OCI-M2 (cell line): ENCODE measurements at regions not wholly inside any gene's neighbourhood (a gene's known extent, or its start where the extent isn't known, plus 50 kb on each side); places are given as distances from the start of the nearest gene placed in this dataset.
"Not testable (repeated sequence)": the region's sequence is repeated elsewhere in the genome, so short reads cannot be mapped to it uniquely, and the experiment has no call there.

Experiments
- DNase-seq: peaks from one replicate; lab custom pipeline; 2025; ENCODE audit not compliant: unreplicated experiment; lab: John Stamatoyannopoulos, UW

DNA sequence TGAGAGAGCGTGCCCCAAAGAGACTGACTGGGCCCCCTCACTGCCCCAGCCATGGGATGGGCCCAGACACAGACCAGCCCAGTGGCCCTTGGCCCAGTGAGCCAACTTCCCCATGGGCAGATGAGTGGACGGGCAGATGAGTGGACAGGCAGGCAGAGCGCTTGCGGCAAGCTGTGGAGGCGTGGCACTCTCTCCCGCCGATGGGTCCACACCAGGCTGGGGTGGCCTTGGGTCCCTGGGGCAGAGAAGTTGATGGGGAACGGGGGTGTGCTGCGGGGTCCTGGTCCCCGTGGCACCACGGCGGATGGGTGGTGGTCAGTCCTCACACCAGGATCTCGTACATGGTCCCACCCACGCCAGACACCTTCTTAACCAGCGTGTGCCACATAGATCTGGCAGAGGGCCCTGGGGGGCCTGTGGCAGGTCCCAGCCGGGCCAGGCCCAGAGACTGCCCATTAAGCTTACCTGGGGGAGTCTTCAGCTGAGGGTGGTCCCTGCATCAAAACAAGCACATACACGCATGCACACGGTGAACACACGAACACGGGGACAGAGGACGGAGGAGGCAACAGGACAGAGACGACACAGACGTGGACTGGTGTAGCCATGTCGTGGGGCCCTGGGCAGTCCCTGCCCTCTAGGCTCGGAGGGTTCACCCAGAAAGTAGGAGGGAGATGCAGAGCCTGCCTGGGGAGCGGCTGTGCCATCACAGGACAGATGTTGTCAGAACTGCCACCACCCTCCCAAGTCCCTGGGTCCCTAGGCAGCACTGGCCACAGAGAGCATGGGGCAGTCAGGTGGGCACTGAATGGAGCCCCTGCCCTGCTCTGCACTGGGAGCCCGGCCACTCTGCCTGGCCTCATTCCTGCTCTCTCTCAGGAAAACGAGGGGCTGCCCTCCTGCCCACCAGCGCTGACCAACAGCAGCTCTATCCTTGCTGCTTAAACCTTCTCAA lies 182.2 kb downstream of the IGLL1 start:
- DNase-seq: no peak

DNA sequence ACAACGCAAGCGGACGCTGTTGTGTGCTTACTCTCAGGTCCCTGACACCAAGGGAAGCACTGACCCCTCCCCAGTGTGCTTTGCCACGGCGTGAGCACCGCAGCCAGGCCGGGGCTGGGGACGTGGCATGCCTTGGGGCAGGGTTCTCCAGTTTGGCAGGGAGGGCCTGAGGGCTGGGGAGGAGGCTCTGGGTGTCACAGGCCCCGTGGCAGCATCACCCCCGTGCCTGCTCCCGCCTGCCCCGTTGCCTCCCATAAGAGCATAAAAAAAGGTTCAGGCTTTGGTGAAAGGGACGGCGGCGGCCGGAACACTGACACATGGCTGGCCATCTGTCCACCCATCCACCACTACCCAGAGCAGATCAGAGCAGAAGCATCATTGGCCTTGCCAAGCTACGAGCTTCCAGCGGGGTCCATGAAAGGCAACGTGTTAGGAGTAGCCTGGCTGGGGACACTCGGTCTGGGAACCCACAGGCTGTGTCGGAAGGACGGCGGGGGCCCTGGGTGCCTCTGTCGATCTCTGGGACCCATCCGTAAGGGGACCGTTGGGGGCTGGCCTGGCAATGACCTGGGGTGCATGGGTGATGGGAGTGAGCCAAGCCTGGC lies 183.0 kb downstream of the IGLL1 start:
- DNase-seq: no peak

DNA sequence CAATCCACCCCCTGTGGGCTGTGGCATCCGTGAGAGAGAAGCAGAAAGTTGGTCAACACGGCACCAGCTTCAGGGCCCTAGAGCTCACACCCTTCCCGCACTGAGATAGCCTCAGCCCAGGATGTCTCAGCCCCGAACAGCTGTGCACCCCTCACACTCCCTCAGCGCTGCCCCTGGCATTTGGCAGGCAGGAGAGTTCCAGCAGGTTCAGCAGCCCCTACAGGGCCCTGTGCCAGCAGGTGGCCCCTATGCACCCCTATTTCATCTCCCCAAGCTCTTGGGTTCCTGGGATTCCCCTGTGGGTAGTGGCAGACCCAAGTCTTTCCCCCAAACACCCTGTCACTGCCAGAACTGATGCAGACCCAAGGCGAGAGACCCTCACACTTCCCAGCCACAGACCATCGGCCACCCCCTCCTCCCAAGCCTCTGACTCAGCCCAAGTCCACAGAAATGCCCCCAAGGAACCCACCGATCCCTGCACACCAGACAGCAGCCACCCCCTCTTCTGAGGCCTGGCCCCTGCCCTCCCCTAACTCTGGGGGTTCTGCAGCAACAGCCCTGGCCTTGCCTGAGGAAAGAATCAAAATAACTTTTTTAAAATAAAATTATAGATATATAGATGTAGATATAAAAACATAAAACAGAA lies 183.6 kb downstream of the IGLL1 start:
- no peak for DNase-seq

DNA sequence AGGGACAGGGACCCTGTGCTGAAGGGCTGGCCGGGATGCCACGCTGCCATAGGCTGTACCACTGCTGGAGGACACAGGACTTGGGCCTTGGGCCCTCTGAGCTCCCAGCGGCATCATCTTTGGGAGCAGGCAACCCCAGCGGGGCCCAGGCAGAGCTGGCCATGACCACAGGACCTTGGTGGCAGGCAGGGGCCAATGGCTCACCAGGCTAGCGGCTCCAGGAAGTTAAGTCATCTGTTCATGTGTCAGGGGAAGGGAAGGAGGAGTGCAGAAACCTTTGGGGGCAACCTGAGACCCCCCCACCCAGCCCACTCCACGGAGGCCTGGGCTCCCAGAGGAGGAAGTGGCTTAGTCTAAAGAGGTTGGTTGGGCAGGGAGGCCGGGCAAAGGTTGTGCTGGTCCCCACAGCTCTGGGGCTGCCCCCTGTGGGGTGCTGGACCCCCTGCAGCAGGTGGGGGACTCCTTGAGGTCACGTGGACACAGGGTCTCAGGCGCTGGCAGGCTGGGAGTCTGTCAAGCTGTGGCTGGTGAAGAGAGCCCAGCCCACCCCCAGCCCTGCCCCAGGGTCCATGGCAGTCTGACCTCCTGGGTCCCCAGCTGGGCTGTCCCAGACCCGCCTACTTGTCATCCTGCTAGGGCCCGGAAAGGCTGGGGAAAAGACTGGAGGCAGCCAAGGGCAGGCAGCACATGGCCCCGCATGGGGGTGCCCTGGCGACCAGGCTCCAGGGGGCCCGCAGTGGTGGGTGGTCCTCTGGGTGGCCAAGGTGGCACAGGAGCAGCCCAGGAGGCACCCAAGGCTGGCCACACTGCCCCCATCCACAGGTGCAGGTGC lies 184.3 kb downstream of the IGLL1 start:
- no peak for DNase-seq

DNA sequence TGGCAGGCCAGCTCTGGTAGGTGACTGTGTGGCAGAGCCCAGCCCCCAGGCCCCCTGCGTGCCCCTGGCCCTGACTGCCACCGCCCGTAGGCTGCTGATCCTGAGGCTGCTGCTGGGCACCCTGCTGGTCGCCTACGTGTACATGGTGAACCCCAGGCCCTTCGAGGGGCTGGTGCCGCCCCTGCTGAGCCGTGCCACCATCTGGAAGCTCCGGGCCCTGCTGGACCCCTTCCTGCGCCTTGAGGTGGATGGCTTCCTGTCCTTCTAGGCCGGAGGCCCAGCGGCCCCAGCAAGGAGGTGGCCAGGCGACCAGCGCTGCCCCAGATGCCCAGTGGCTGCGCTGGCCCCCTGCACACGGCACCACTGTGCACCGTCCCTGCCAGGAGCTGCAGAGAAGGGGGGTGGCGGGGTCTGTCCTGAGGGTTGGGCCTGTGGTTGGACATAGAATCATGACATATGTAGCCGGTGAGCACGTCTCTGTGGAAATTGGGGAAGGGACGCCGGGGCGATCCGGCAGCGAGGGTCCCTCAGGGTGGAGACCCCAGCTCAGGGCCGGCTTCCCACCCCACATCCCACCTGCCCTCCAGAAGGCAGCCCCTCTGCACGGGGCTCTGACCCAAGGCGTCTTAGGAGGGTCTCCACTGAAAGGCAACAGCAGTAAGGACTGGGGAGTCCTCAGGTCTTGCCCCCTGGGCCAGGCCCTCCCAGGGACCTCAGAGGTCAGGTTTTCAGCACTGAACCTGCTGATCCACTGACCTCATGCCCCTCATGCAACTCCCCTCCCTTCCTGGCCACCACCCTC lies 185.4 kb downstream of the IGLL1 start:
- no peak for DNase-seq

DNA sequence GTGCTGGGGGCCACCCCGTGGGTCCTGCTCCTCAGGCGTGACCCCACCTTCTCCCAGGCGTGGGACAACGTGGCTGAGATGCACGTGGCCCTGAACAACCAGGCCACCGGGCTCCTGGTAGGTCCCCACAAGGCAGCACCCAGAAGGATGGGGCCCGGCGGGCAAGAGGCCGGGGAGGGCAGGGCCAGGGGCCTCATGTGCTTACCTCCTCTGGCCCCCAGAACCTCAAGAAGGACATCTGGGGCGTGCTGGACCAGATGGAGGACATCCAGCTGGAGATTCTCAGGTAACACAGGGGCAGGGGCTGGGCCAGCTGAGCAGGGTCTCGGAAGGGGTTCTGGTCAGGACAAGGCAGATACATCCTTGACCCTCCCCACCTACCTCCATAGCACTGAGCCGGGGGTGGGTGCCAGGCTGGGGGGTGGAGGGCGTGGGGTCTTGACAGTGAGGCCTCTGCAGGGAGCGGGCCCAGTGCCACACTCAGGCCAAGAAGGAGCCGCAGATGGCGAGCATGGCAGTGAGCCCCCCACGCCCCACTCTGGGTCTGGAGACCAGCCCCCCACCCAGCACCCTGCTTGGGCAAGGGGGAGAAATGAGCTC lies 186.3 kb downstream of the IGLL1 start:
- no peak for DNase-seq

DNA sequence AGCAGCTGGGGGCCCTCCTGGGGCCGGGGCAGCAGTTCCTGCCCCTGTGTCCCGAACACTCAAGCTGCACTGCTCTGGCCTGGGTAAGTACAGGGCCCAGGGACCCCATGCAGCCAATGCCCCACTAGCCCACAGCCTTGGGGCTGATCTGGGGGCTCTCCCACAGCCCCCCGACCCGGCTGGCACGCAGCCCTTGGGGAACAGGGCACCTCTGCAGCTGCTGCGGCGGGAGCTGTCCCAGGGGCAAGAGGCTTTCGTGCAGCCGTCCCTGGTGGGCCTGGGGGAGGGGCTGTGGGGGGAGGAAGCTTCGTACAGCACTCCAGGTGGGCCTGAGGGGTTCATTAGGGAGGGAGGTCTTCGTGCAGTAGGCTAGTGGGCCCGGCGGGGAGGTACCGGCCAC lies 186.9 kb downstream of the IGLL1 start:
- not testable (repeated sequence) for DNase-seq

DNA sequence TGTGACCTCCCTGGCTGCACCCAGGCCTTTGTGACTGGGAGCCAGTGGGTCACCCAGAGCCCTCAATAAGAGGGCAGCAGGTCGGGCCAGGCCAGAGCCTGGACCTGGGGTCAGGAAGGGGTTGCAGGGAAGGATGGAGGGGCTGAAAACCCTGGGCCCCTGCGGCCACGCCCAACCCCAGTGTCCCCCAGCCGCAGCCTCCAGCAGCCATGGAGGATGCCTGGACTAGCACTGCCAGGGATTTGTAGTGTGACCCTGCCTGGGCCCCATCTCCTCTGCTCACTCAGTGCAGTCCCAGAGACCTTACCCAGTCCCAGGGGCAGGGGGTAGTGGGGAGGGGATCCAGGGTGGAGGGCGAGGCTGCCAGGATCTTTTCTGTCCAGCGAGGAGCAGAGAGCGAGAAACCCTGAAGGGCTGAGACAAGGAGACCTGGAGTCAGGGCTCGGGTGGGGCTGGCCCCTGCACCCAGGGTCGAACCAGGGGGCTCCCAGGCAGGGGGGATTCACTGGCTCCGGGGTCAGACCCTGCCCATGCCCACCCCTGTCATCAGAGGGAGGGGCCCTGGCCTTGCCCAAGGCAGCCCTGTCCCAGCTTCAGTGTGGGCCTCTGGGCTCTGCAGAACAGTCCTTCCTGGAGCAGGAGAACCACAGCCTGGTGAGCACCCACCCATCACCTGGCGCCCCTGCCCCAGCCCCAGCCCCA lies 187.5 kb downstream of the IGLL1 start:
- no peak for DNase-seq

DNA sequence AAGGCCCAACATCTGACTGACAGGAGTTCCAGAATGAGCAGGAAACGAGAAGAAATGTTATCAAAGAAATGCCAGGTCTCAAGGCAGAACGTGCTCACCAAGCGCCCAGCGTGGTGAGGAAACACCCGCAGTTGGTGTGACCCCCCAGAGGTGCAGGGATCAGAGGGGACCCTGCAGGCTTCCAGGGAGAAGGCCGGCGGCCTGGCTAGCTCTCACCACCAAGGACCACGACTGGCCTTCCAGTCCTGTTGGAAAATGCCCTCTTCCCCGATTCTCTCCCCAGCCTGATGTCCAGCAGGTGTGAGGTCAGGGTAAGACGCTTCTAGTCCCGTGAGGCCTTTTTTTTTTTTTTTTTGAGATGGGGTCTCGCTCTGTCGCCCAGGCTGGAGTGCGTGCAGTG lies 189.1 kb downstream of the IGLL1 start:
- no peak for DNase-seq

DNA sequence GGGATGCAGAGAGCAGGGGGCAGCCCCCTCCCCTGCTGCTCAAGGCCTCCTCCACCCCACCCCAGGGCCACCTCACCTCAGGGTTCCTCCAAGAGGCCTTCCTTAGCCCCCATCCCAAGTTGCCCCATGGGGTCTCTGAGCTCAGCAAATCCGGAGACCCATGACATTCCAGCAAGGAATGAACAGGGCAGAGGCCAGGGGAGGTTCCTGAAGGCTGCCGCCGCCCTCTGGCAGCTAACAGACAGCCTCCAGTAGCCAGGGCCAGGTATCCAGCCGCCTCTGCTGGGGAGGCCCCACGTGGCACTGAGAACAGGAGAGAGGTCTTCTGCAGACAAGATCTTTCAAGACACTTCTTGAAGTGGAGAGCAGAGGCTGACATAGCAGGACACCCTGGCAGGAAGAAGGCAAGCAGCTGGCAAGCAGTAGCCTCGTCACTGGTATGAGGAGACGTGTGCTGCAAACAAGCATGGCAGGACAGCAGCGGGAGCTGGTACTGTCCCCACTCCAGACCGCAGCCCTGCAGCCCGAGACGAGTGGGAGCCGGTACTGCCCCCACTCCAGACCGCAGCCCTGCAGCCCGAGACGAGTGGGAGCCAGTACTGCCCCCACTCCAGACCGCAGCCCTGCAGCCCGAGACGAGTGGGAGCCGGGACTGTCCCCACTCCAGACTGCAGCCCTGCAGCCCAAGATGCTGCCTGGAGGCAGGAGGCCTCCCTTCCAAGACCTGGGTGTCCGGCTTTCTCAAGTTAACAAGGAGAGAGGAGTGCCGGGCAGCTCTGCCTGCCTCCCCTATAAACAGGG lies 190.6 kb downstream of the IGLL1 start:
- no peak for DNase-seq

DNA sequence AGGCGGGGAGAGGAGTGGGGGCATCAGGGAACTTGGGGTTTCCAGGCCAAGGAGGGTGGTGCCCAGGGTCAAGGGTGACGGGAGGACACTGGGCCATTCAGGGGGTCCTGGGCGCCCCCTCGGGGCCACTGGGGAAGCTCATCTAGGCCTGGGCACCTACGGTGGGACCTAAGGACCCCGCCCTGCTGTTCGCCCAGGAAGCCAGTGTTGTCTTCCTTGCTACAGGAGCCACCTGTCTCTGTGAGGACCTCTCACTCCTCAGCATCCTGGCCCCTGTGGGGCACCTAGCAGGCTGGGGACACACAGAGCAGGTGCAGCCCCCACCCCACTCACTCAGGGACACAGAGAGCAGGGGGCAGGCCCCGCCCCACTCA lies 191.6 kb downstream of the IGLL1 start:
- no peak for DNase-seq

DNA sequence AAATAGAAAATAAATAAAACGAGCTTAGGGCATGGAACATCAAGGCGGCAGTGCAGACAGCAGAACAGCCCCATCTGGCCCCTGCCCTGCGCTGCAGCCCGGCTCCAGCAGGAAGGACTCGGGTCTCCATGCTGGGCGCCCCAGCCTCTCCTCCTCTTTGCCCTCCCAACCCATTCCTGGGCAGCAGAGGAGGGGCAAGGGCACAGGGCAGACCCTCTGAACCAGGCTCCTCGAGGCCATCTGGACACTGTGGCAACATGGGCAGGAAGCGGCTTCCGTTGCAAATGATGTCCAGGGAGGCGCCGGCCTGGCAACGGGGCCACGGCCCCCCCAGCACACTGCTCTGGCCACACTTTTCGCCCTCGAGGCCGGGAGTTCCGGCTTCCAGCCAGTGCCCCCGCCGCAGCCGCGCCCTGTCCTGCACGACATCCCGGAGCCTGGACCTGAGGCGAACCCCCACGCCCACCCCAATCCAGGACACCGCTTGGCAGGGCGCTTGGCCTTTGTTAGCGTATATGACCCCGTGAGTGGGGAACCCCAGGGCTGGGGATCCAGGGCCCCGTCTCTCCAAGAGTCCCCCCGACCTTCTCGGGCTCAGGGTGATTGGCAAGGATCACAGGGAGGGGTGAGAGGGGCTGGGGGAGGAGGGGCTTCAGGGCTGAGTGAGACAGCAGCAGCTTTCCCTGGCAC lies 192.1 kb downstream of the IGLL1 start:
- no peak for DNase-seq

DNA sequence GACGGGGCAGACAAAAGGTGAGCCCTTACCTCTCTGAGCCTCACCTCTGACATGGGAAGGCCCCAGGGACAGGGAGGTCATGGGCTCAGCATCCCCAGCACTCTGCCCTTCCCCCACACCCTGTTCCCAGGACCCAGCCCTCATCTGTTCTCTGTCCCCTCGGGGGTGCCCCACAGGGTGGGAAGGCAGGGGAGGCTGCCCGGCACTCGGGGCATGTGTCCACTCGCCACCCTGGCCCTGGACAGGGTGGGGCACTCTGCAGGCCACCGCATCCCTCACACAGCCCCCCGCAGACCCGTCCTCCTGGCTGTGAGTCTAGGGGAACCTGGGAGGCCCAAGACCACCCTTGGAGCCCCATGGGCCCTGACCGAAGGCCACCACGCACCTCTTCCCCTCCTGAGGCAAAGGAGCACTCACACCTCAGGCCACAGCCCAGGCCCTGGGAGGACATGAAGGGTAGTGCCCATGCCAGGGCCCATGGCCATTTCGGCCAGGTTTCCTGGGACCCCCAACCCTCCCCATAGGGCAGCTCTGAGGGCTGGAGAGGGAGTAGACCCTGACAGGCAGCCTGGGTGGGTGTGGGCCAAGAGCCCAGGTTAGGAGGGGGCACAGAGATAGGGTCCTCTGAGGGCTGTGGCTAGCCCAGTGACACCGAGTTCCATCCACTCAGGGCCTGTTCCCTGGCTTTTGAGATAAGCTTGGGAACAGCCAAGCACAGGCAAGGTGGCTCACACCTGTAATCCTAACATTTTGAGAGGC lies 193.1 kb downstream of the IGLL1 start:
- DNase-seq: no peak

DNA sequence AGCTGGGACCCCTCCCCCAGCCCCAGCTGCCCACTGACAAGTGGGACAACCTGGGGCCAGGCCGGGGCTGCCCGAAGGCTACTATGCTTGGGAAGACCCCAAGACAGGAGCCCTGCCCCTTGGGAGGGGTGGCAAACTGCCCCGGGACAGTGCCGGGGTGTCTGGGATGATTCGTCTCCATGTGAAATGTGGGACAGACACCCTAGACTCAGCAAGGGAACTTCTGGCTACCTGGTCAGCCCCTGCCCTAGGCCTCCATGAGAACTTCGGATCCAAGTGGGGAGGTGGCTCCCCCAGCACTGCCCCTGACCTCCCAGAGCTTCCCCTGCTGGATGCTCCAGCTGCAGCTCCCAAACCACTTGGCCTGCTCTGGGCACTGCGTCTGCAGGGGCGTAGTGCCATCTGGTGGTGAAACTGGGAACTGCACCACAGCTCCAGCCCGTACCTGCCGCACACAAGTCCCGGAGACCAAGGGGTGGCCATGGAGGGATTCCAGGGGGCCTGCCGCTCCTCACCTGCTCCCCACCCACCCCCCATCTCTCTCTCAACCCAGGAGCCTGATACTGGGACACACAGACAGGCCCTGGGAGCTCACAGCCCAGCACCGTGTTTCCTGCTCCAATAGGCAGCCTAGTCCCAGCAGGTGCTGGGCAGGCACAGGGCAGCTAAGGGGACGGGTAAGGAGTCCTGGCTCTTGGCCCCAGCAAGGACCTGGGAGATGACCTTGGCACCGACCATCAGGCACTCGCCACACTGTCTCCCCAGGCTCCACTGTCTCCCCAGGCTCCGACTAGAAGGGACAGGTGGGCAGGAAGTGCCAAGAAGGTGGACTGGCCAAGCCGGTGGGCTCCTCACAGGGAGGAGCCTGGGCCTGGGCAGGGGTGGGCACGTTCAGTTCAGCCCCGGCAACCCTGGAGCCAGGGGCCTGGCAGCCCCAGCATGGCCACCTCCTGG lies 194.1 kb downstream of the IGLL1 start:
- DNase-seq: peak; percentile 2

DNA sequence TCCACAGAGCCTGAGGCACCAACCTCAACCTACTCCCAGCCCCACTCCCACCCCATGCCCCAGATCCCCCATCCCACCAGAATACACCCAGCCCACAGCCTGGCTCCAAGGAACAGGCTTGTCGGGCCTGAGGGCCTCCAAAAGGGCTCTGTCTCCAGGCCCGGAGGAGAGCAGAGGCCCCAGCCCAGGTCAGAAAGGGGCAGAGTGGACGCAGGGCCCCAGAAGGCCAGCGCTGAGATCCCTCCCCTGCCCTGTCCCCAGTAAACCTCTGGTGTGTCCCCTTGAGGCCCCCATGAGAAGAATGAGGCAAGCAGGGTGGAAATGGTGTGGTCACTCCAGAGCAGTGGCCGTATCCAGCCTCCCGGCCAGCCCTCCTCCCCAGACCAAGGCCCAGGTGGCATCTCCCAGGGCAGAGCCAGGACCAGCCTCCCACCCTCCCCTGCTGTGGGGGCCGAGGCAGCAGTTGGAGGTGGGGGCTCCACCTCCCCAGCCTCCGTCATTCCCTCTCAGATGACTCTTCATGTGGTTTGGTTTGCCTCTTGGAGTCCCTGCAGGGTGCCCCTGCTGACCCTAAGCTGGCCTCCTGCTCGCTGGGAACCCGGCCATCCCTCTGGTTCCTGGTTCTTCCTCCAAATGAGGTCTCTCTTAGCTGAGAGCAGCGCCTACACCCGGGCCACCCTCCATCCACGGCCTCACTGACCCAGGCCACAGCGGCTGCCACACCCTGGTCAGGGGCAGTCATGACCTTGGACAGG lies 195.0 kb downstream of the IGLL1 start:
- DNase-seq: no peak
